ENCODE measurements at regions not wholly inside any gene's neighbourhood (a gene's known extent, or its start where the extent isn't known, plus 50 kb on each side); places are given as distances from the start of the nearest gene placed in this dataset.

DNA sequence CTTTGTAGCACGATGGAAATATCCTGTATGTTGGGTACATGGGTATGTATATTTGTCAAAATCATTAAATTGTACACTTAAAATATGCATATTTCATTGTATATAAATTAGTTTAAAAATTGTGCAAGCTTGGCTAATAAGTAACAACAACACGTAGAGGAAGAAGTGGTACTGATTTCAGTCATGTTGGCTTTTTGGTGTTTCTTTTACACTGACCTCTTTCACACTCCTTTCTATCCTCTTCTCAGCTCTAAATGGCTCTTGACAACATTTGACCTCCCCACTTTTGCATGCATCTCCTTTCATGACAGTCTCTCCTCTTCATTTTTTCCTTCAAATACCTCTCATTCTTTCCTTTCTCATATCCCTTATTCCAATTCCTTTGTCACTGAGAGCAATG lies 801.4 kb upstream of the ZEB2 start:
- TF ChIP-seq ZBTB8A (tag by site-specific recombination; IDR thresholded peaks at IDR 0.05) = no peak
- no peak for TF ChIP-seq ZFP3 (tag by site-specific recombination; IDR thresholded peaks at IDR 0.05; ENCODE audit: low read depth)

Measured in HEK293 (cell line).